Fibroblast of lung (primary cell): ENCODE measurements at regions not wholly inside any gene's neighbourhood (a gene's known extent, or its start where the extent isn't known, plus 50 kb on each side); places are given as distances from the start of the nearest gene placed in this dataset.
A peak's percentile ranks its signal among the peaks of the same experiment; 100 is the strongest.

Experiments
- DNase-seq, 2 donors: peaks; one replicate each; pipeline versions ENCODE4 v3.0.0 to v3.0.0-alpha.2; 2010; ENCODE audit warnings: low read depth in 2 of 2
- H2AFZ ChIP-seq: 2 replicates; pipeline ENCODE4 v1.5.1; 2012; ENCODE audit warnings: low read length, control low read depth, inconsistent platforms
- H3K27ac ChIP-seq: 2 replicates; pipeline ENCODE4 v1.5.1; 2011; ENCODE audit warnings: low read length, control low read depth; ENCODE audit not compliant: insufficient read depth
- H3K27me3 ChIP-seq: 2 replicates; pipeline ENCODE4 v1.5.1; 2011; ENCODE audit warnings: mild to moderate bottlenecking, low read length; ENCODE audit not compliant: control insufficient read depth, insufficient read depth
- H3K36me3 ChIP-seq: 2 replicates; pipeline ENCODE4 v1.5.1; 2011; ENCODE audit warnings: low read length; ENCODE audit not compliant: control insufficient read depth, insufficient read depth
- H3K4me1 ChIP-seq: 2 replicates; pipeline ENCODE4 v1.5.1; 2011; ENCODE audit warnings: low read length; ENCODE audit not compliant: control insufficient read depth, insufficient read depth; ENCODE audit errors: extremely low read depth
- H3K4me2 ChIP-seq: 2 replicates; pipeline ENCODE4 v1.5.1; 2011; ENCODE audit warnings: low read length, control low read depth; ENCODE audit not compliant: insufficient read depth; ENCODE audit errors: extremely low read depth
- H3K4me3 ChIP-seq, 4 experiments: fragments of 200-600 bp in 1 of 4; sonication (generic) in 1 of 4; replicated peaks in 1 of 4; 2 replicates each; pipeline ENCODE4 v1.5.1; 2011 to 2016; ENCODE audit warnings: low read length in 4 of 4, low read depth in 3 of 4, mild to moderate bottlenecking in 3 of 4, control low read depth in 2 of 4, inconsistent platforms in 1 of 4, mixed read lengths in 1 of 4; ENCODE audit not compliant: insufficient read depth in 1 of 4; ENCODE audit errors: control extremely low read depth in 1 of 4
- H3K79me2 ChIP-seq: 2 replicates; pipeline ENCODE4 v1.5.1; 2012; ENCODE audit warnings: mild to moderate bottlenecking, low read length, inconsistent platforms; ENCODE audit not compliant: control insufficient read depth, insufficient read depth
- H3K9ac ChIP-seq: 2 replicates; pipeline ENCODE4 v1.5.1; 2011; ENCODE audit warnings: mild to moderate bottlenecking, low read length, control low read depth; ENCODE audit not compliant: insufficient read depth
- H3K9me3 ChIP-seq: 2 replicates; pipeline ENCODE4 v1.5.1; 2012; ENCODE audit warnings: low read depth, low read length; ENCODE audit not compliant: control insufficient read depth, insufficient read depth
- H4K20me1 ChIP-seq: 2 replicates; pipeline ENCODE4 v1.5.1; 2011; ENCODE audit warnings: low read length; ENCODE audit not compliant: control insufficient read depth, insufficient read depth; ENCODE audit errors: extremely low read depth
- CTCF ChIP-seq, 2 donors: IDR thresholded peaks in 1 of 2; conservative IDR thresholded peaks in 1 of 2; 1 replicate in 1 of 2; 2 replicates in 1 of 2; pipeline ENCODE4 v1.5.1; 2011 to 2012; ENCODE audit warnings: low read length in 2 of 2, control low read depth in 1 of 2, inconsistent platforms in 1 of 2, low read depth in 1 of 2, mild to moderate bottlenecking in 1 of 2
- EZH2 ChIP-seq: IDR thresholded peaks from 2 replicates; pipeline ENCODE4 v1.5.1; 2012; ENCODE audit warnings: low read length, control low read depth, mild to moderate bottlenecking; ENCODE audit errors: missing control alignments

GRCh38 chr2:192253692-192254091, 59.0 kb upstream of the TMEFF2 start:
- H3K36me3 ChIP-seq, result no peaks in the 10 kb centered on the region
- H3K4me2 ChIP-seq, result no peak overlapping the region
- DNase-seq, result no peak
- no peaks in the 10 kb centered on the region for H3K79me2 ChIP-seq
- no peak for TF ChIP-seq CTCF (conservative IDR thresholded peaks at IDR 0.05 in 1 of 2, IDR thresholded peaks at IDR 0.05 in 1 of 2; ENCODE audit: low read depth in 1 of 2, low read length in 2 of 2)
- TF ChIP-seq EZH2, result no peak
- H4K20me1 ChIP-seq, result no peaks in the 10 kb centered on the region
- H3K27me3 ChIP-seq, result no peaks in the 10 kb centered on the region
- H2AFZ ChIP-seq, result no peak overlapping the region
- H3K9ac ChIP-seq, result no peak overlapping the region
- H3K4me1 ChIP-seq, result no peaks in the 10 kb centered on the region
- H3K27ac ChIP-seq, result no peak overlapping the region
- no peaks in the 10 kb centered on the region for H3K9me3 ChIP-seq
- no peak overlapping the region for H3K4me3 ChIP-seq

GRCh38 chr2:192250961-192251360, 56.2 kb upstream of the TMEFF2 start:
- H3K4me2 ChIP-seq, result no peak overlapping the region
- TF ChIP-seq EZH2 (no peak), CTCF (conservative IDR thresholded peaks at IDR 0.05 in 1 of 2, IDR thresholded peaks at IDR 0.05 in 1 of 2; ENCODE audit: low read depth in 1 of 2, low read length in 2 of 2) (no peak)
- H4K20me1 ChIP-seq, result no peaks in the 10 kb centered on the region
- H3K79me2 ChIP-seq, result no peaks in the 10 kb centered on the region
- peaks cover 2% of the 10 kb centered on the region for H3K4me1 ChIP-seq
- no peak overlapping the region for H3K4me3 ChIP-seq
- no peak for DNase-seq
- no peaks in the 10 kb centered on the region for H3K36me3 ChIP-seq
- no peak overlapping the region for H3K9ac ChIP-seq
- H3K9me3 ChIP-seq, result no peaks in the 10 kb centered on the region
- no peaks in the 10 kb centered on the region for H3K27me3 ChIP-seq
- H3K27ac ChIP-seq, result no peak overlapping the region
- no peak overlapping the region for H2AFZ ChIP-seq

- H3K4me2 ChIP-seq, result no peak overlapping the region
- H3K27me3 ChIP-seq, result no peaks in the 10 kb centered on the region
- no peak overlapping the region for H3K4me3 ChIP-seq
- no peak overlapping the region for H3K27ac ChIP-seq
- H3K9ac ChIP-seq, result no peak overlapping the region
- DNase-seq, result peak in 1 of 2 donors; percentile 12
- no peaks in the 10 kb centered on the region for H4K20me1 ChIP-seq
- no peaks in the 10 kb centered on the region for H3K9me3 ChIP-seq
- H3K79me2 ChIP-seq, result no peaks in the 10 kb centered on the region
- H3K4me1 ChIP-seq, result peaks cover 2% of the 10 kb centered on the region
- TF ChIP-seq CTCF (conservative IDR thresholded peaks at IDR 0.05 in 1 of 2, IDR thresholded peaks at IDR 0.05 in 1 of 2; ENCODE audit: low read depth in 1 of 2, low read length in 2 of 2), result no peak
- H3K36me3 ChIP-seq, result no peaks in the 10 kb centered on the region
- no peak overlapping the region for H2AFZ ChIP-seq
Observed at GRCh38 chr2:192247456-192247855, 52.7 kb upstream of the TMEFF2 start.
